ENCODE measurements at regions not wholly inside any gene's neighbourhood (a gene's known extent, or its start where the extent isn't known, plus 50 kb on each side); places are given as distances from the start of the nearest gene placed in this dataset.

DNA sequence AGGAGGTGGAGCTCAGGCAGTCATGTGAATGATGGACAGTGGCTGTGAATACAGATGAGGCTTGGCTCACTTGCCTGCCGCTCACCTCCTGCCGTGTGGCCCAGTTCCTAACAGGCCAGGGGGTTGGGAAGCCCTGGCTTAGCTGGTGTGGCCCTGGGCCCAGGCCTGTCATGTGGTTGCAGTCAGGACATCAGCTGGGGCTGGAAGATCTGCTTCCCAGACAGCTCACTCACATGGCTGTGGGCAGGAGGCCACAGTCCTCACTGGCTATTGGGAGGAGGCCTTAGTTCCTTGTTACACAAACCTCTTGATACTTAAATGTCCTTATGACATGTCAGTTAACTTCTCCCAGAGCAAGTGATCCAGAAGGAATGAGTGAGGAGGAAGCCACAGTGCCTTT lies 138.8 kb upstream of the CSF3R start:
- no peak overlapping the region for H3K27ac Mint-ChIP-seq
- H3K27me3 Mint-ChIP-seq = peaks cover 2% of the 10 kb centered on the region
- H3K4me1 Mint-ChIP-seq = peaks cover 10% of the 10 kb centered on the region
- H3K4me3 Mint-ChIP-seq = no peak overlapping the region
- no peaks in the 10 kb centered on the region for H3K36me3 Mint-ChIP-seq
- no peaks in the 10 kb centered on the region for H3K9me3 Mint-ChIP-seq

DNA sequence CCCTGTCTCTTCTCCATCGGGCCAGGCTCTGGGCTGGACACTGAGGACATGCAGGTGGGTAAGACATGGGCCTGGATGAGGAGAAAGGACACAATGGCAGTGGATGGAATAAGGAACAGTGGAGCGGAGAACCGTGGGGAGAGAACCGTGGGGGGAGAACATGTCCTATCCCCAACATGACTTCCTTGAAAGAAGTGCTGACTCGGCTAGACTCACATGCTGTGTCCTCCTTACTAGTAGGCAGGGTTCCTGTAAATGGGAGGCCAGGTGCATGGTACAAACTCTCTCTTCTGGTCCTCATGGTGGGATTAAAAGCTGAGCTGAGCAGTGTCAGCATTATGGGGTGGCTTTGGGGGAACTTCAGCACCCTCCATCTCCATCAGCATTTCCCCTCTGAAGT lies 137.4 kb upstream of the CSF3R start:
- H3K9me3 Mint-ChIP-seq = no peaks in the 10 kb centered on the region
- peaks cover 2% of the 10 kb centered on the region for H3K27me3 Mint-ChIP-seq
- H3K4me1 Mint-ChIP-seq = peaks cover 10% of the 10 kb centered on the region
- no peak overlapping the region for H3K4me3 Mint-ChIP-seq
- no peak overlapping the region for H3K27ac Mint-ChIP-seq
- no peaks in the 10 kb centered on the region for H3K36me3 Mint-ChIP-seq

GRCh38 chr1:36614991-36615390 lies 132.3 kb upstream of the CSF3R start:
- H3K27me3 Mint-ChIP-seq = no peaks in the 10 kb centered on the region
- no peaks in the 10 kb centered on the region for H3K36me3 Mint-ChIP-seq
- no peaks in the 10 kb centered on the region for H3K4me1 Mint-ChIP-seq
- no peak overlapping the region for H3K4me3 Mint-ChIP-seq
- H3K9me3 Mint-ChIP-seq = no peaks in the 10 kb centered on the region
- H3K27ac Mint-ChIP-seq = no peak overlapping the region

DNA sequence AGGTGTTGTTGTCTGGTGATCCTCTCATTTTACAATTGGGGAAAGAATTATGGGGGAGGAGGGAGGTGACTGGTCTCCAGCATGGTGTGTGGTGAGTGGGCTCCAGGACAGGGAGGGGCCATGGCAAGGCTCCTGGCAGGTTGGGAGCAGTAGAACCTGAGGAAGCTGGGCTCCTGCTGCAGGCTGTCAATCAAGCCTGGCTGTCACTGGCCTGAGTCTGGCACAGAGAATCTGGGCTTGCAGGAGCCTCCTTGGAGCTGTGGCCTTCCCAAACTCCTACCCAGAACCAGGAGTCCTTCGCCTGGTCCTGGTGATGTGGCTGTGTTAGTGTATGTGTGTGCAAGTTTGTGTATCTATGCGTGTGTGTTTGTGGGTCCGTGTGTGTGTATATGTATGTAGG lies 131.9 kb upstream of the CSF3R start:
- no peaks in the 10 kb centered on the region for H3K9me3 Mint-ChIP-seq
- H3K27ac Mint-ChIP-seq = no peak overlapping the region
- H3K4me3 Mint-ChIP-seq = no peak overlapping the region
- no peaks in the 10 kb centered on the region for H3K27me3 Mint-ChIP-seq
- H3K4me1 Mint-ChIP-seq = no peaks in the 10 kb centered on the region
- H3K36me3 Mint-ChIP-seq = no peaks in the 10 kb centered on the region

DNA sequence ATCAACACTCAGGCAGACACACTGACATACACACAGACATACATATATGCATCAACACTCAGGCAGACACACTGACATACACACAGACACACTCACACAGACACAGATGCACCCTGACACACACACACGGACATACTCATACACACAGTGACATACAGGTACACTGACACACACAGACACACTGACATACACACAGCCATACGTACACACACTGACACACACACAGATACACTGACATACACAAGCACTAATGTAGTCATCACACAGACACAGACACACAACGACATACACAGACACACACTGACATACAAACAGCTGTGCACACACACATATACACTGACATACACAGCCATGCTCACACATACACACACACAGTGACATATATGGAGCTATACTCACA lies 131.0 kb upstream of the CSF3R start:
- no peak overlapping the region for H3K4me3 Mint-ChIP-seq
- H3K27me3 Mint-ChIP-seq = no peaks in the 10 kb centered on the region
- no peaks in the 10 kb centered on the region for H3K9me3 Mint-ChIP-seq
- no peak overlapping the region for H3K27ac Mint-ChIP-seq
- H3K36me3 Mint-ChIP-seq = no peaks in the 10 kb centered on the region
- H3K4me1 Mint-ChIP-seq = no peaks in the 10 kb centered on the region

DNA sequence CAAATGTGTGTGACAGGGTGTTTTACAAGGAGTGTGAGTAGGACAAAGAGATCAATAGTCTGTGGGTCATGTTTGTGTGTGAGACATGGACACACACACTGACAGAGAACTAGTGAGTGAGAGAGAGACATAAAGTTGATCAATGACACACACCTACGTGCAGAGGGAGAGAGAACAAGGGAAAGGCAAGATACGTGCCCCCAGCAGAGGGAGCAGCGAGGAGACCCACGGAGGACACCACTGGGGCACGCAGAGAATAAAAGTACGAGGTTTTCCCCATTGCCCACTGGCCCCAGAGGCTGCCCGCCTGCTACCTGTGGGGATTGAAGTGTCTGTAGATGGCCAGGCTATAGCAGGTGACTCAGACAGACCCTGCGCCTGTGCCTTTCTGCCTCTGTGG lies 130.2 kb upstream of the CSF3R start:
- Mint-ChIP-seq H3K4me3 (no peak overlapping the region), H3K9me3 (no peaks in the 10 kb centered on the region), H3K36me3 (no peaks in the 10 kb centered on the region), H3K4me1 (no peaks in the 10 kb centered on the region), H3K27me3 (no peaks in the 10 kb centered on the region), H3K27ac (no peak overlapping the region)

GRCh38 chr1:36612121-36612520 lies 129.4 kb upstream of the CSF3R start:
- Mint-ChIP-seq H3K36me3 (no peaks in the 10 kb centered on the region), H3K4me1 (no peaks in the 10 kb centered on the region), H3K4me3 (no peak overlapping the region), H3K9me3 (no peaks in the 10 kb centered on the region), H3K27ac (no peak overlapping the region), H3K27me3 (no peaks in the 10 kb centered on the region)

DNA sequence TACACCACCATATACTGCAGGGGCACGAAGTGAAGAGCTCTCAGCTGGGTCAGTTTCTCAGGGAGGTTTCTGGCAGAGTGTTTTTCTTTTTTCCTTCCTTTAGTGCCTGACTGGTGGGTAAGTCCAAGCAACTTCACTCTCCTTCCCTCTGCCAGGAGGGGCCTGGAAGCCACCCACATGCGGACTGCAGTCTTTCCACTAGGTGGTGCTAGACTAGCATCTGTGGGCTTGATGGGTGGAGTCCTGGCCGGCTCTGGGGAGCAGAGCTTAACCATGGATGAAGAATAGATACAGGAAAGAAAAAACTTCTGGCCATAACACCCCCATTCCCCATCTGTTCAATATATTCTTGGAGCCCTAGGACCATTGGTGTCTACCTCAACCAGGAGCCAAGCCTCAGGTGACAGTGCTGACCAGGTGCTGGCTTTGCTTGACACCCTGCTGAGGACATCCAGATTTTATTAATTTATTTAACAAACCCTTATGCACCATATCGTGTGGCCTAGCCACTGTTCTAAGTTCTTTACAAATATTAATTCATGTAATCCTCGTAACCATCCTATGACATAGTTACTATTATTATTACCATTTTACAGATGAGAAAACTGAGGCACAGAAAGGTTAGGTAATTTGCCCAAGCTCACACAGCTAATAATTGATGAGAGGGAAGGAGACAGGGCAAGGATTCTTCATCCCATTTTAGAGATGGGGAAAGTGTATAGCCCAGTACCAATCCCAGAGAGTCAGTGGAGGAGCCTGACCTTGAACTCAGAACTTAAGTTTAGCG lies 126.7 kb upstream of the CSF3R start:
- H3K4me3 Mint-ChIP-seq = no peak overlapping the region
- H3K27ac Mint-ChIP-seq = no peak overlapping the region
- H3K36me3 Mint-ChIP-seq = no peaks in the 10 kb centered on the region
- H3K9me3 Mint-ChIP-seq = no peaks in the 10 kb centered on the region
- no peaks in the 10 kb centered on the region for H3K4me1 Mint-ChIP-seq
- H3K27me3 Mint-ChIP-seq = no peaks in the 10 kb centered on the region

- Mint-ChIP-seq H3K36me3 (no peaks in the 10 kb centered on the region), H3K9me3 (no peaks in the 10 kb centered on the region), H3K4me3 (no peak overlapping the region), H3K27me3 (no peaks in the 10 kb centered on the region), H3K4me1 (no peaks in the 10 kb centered on the region), H3K27ac (no peak overlapping the region)
Observed at GRCh38 chr1:36608272-36608671, 125.6 kb upstream of the CSF3R start.

DNA sequence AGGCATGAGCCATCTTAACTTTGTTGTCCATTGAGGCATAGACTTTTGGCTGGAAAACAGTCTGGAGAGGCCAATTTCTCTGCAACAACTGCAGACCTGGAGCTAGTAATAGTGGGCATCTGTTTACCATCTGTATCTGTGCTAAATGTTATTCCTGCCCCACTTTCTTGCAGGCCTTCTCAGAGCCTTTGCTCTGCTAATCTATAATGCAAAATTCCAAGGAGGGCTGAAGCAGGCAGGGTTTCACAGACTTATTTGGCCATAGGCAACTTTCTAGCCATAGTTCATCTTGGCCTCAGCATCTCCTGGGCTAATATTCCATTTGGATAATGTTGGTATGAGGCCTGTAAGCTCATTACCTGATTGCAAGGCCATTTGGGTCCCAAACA lies 124.5 kb upstream of the CSF3R start:
- Mint-ChIP-seq H3K27me3 (no peaks in the 10 kb centered on the region), H3K4me3 (no peak overlapping the region)

DNA sequence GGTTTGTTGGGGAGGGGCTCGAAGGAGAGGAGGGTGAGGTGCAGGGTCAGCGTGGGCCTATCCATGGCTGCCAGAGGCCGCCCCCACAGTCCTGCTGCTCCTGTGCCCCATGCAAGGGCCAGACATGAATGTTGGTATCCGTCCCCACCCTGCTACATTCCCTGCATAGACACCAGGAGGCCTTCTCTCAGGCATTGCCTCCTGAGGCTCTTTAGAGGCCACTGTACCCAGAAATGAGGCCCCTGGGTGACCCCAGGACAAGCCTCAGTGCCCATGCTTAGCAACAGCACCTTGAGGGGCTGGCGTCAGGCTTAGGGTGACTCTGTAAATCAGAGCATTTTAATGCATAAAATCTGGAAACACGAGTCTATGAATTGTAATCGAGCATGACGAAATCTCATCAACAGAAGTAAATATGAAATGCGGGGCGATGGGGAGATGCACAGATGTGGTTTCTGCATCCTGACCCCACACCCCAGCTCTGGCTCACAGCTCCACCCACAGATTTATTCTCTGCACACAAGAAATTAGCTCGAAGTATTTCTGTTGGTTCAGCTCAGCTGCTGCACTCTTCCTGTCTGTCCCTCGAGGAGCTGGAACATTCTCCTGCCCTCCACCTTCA lies 124.0 kb upstream of the CSF3R start:
- Mint-ChIP-seq H3K36me3 (no peaks in the 10 kb centered on the region), H3K27ac (no peak overlapping the region), H3K9me3 (no peaks in the 10 kb centered on the region), H3K27me3 (no peaks in the 10 kb centered on the region), H3K4me3 (no peak overlapping the region), H3K4me1 (no peaks in the 10 kb centered on the region)

More for the DNA sequence above, 124.5 kb upstream of the CSF3R start:
- no peaks in the 10 kb centered on the region for H3K36me3 Mint-ChIP-seq
- H3K4me1 Mint-ChIP-seq = no peaks in the 10 kb centered on the region
- H3K27ac Mint-ChIP-seq = no peak overlapping the region
- H3K9me3 Mint-ChIP-seq = no peaks in the 10 kb centered on the region

GRCh38 chr1:36605942-36606640 lies 123.4 kb upstream of the CSF3R start:
- H3K4me1 Mint-ChIP-seq = no peaks in the 10 kb centered on the region
- H3K36me3 Mint-ChIP-seq = no peaks in the 10 kb centered on the region
- H3K9me3 Mint-ChIP-seq = no peaks in the 10 kb centered on the region
- no peak overlapping the region for H3K27ac Mint-ChIP-seq
- no peak overlapping the region for H3K4me3 Mint-ChIP-seq
- peaks cover 3% of the 10 kb centered on the region for H3K27me3 Mint-ChIP-seq

GRCh38 chr1:36603461-36603860 lies 120.7 kb upstream of the CSF3R start:
- H3K36me3 Mint-ChIP-seq = no peaks in the 10 kb centered on the region
- H3K9me3 Mint-ChIP-seq = no peaks in the 10 kb centered on the region
- no peak overlapping the region for H3K27ac Mint-ChIP-seq
- H3K4me1 Mint-ChIP-seq = no peaks in the 10 kb centered on the region
- no peak overlapping the region for H3K4me3 Mint-ChIP-seq
- peaks cover 3% of the 10 kb centered on the region for H3K27me3 Mint-ChIP-seq

DNA sequence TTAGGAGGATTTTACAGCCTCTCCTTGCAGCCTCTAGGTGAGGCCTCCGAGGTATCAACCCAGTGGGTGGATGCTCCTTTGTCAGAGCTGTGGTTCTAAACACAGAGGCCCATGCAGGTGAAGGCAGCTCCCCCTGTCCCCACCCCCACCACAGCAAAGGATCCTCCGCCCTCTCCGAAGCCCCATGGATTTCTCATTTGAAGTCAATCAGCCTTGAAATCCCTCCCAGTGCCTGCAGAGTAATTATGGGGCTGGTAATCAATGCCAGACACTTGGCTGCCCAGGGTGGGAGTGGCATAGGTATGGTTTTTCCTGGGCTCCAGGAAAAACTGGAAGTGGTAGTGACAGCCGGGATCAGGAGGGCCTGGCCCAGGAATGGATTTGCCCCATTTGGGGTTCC lies 119.5 kb upstream of the CSF3R start:
- Mint-ChIP-seq H3K4me3 (no peak overlapping the region), H3K36me3 (no peaks in the 10 kb centered on the region), H3K9me3 (no peaks in the 10 kb centered on the region), H3K27me3 (peaks cover 6% of the 10 kb centered on the region), H3K4me1 (no peaks in the 10 kb centered on the region), H3K27ac (no peak overlapping the region)

DNA sequence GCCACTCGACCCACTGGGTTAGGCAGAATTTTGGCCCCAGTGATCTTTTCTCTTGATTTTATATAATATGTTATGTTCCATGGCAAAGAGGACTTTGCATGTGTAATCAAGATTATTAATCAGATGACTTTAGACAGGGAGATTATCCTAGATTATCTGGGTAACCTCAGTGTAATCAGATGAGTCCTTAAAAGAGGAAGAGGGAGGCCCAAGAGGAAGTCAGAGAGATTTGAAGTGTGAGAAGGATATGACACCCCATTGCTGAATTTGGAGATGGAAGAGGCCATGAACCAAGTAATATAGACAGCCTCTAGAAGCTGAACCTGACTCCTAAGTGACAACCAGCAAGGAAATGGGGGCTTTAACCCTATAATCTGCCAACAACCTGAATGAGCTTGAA lies 117.1 kb upstream of the CSF3R start:
- H3K9me3 Mint-ChIP-seq = no peaks in the 10 kb centered on the region
- H3K27me3 Mint-ChIP-seq = peaks cover 7% of the 10 kb centered on the region
- no peak overlapping the region for H3K4me3 Mint-ChIP-seq

DNA sequence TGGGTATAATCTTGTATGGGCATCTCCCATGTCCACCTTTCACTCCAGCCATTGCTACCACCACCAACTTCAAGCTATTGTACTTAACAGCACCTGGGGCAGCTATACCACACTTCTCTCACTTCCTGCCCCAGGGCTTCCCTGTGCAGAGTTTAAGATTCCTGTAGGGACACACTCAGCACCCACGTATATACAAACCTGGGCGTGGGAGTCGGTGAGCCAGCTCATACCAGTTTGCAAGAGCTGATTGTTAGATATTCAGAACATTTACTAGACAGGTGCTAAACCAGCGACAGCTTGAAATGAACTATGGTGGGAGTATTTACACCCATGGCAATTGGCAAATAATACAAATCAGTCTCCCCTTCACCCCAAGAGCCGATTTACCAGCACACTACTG lies 114.8 kb upstream of the CSF3R start:
- H3K9me3 Mint-ChIP-seq = no peaks in the 10 kb centered on the region
- H3K4me1 Mint-ChIP-seq = no peaks in the 10 kb centered on the region
- H3K27ac Mint-ChIP-seq = no peak overlapping the region
- H3K27me3 Mint-ChIP-seq = peaks cover 11% of the 10 kb centered on the region
- no peak overlapping the region for H3K4me3 Mint-ChIP-seq
- no peaks in the 10 kb centered on the region for H3K36me3 Mint-ChIP-seq

More for the DNA sequence above, 117.1 kb upstream of the CSF3R start:
- Mint-ChIP-seq H3K4me1 (no peaks in the 10 kb centered on the region), H3K36me3 (no peaks in the 10 kb centered on the region), H3K27ac (no peak overlapping the region)

All from activated naive CD4-positive, alpha-beta T cell treated with anti-CD3 and anti-CD28 coated beads, Interleukin-2, amount 50 U/mL, for 24 hours (primary cell).